ENCODE measurements at regions not wholly inside any gene's neighbourhood (a gene's known extent, or its start where the extent isn't known, plus 50 kb on each side); places are given as distances from the start of the nearest gene placed in this dataset.

DNA sequence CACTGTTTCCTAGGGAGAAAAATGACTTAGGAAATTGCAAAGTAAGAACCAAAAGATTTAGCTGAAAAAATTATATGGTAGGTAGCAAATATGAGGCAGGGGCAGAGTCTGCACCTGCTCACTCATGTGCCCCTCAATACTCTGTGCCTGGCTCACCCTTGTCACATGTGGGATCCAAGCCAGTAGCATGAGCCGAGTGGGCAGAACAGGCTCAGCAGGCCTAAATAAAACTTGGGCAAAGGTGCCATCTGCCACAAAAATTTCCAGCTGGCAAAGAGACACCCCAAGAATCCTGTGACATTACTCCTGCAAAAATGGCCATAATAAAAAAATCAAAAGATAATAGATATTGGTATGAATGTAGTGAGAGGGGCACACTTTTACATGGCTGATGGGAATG is 1321.2 kb downstream of the NCAM2 start:
- TF ChIP-seq EZH2phosphoT487 (IDR thresholded peaks at IDR 0.05; ENCODE audit: borderline replicate concordance, low read depth) (no peak), CTCF (IDR thresholded peaks at IDR 0.05) (no peak), RFX5 (IDR thresholded peaks at IDR 0.05; ENCODE audit: low read length) (no peak)
- TF ChIP-seq, protein P1, sequence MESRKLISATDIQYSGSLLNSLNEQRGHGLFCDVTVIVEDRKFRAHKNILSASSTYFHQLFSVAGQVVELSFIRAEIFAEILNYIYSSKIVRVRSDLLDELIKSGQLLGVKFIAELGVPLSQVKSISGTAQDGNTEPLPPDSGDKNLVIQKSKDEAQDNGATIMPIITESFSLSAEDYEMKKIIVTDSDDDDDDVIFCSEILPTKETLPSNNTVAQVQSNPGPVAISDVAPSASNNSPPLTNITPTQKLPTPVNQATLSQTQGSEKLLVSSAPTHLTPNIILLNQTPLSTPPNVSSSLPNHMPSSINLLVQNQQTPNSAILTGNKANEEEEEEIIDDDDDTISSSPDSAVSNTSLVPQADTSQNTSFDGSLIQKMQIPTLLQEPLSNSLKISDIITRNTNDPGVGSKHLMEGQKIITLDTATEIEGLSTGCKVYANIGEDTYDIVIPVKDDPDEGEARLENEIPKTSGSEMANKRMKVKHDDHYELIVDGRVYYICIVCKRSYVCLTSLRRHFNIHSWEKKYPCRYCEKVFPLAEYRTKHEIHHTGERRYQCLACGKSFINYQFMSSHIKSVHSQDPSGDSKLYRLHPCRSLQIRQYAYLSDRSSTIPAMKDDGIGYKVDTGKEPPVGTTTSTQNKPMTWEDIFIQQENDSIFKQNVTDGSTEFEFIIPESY (IDR thresholded peaks at IDR 0.05; ENCODE audit: borderline replicate concordance, low read depth): no peak

Data from SK-N-SH (cell line).